GM23338 (cell line): ENCODE measurements at regions not wholly inside any gene's neighbourhood (a gene's known extent, or its start where the extent isn't known, plus 50 kb on each side); places are given as distances from the start of the nearest gene placed in this dataset.

ENCODE experiments used
- ATAC-seq: fragments of 200-7000 bp; cut with Tn5 transposase; 3 replicates; pipeline ENCODE4 v1.9.1; 2020
- DNase-seq: peaks from one replicate; pipeline ENCODE4 v3.0.0-alpha.2; 2015; ENCODE audit warnings: low spot score
- H2AFZ ChIP-seq: fragments of 200-600 bp; sonication (generic); 2 replicates; pipeline ENCODE4 v1.8.0; 2016; ENCODE audit warnings: antibody characterized with exemption, mild to moderate bottlenecking, moderate library complexity
- H3F3A ChIP-seq: fragments of 200-600 bp; sonication (generic); replicated peaks from 2 replicates; pipeline ENCODE4 v1.8.0; 2017; ENCODE audit warnings: antibody characterized with exemption, mixed run types, low read depth
- H3K27ac ChIP-seq: fragments of 200-600 bp; sonication (generic); 2 replicates; pipeline ENCODE4 v1.6.1; 2016; ENCODE audit warnings: low read depth
- H3K27me3 ChIP-seq: fragments of 200-600 bp; sonication (generic); 2 replicates; pipeline ENCODE4 v1.8.0; 2016; ENCODE audit warnings: mild to moderate bottlenecking, mixed run types, moderate library complexity; ENCODE audit not compliant: insufficient read depth
- H3K36me3 ChIP-seq: fragments of 200-600 bp; sonication (generic); 2 replicates; pipeline ENCODE4 v1.8.0; 2016; ENCODE audit warnings: mild to moderate bottlenecking; ENCODE audit not compliant: insufficient read depth
- H3K4me1 ChIP-seq: fragments of 200-600 bp; sonication (generic); 2 replicates; pipeline ENCODE4 v1.8.0; 2016; ENCODE audit warnings: mild to moderate bottlenecking, moderate library complexity; ENCODE audit not compliant: insufficient read depth
- H3K4me2 ChIP-seq: fragments of 200-600 bp; sonication (generic); 2 replicates; pipeline ENCODE4 v1.7.1; 2017; ENCODE audit warnings: mixed run types
- H3K4me3 ChIP-seq: fragments of 200-600 bp; sonication (generic); 2 replicates; pipeline ENCODE4 v1.6.1; 2016; ENCODE audit warnings: mixed run types
- H3K79me2 ChIP-seq: fragments of 200-600 bp; sonication (generic); replicated peaks from 2 replicates; pipeline ENCODE4 v1.8.0; 2017; ENCODE audit warnings: mild to moderate bottlenecking; ENCODE audit not compliant: insufficient read depth
- H3K9me2 ChIP-seq: fragments of 200-600 bp; sonication (generic); 2 replicates; pipeline ENCODE4 v1.8.0; 2017; ENCODE audit not compliant: insufficient read depth
- H4K20me1 ChIP-seq: fragments of 200-600 bp; sonication (generic); replicated peaks from 2 replicates; pipeline ENCODE4 v1.8.0; 2017; ENCODE audit warnings: mild to moderate bottlenecking; ENCODE audit not compliant: insufficient read depth
- H3K27ac Mint-ChIP-seq: 2 replicates; pipeline ENCODE4 v1.8.0; 2020; ENCODE audit warnings: inconsistent platforms, mild to moderate bottlenecking, moderate library complexity, mixed read lengths
- H3K27me3 Mint-ChIP-seq: 3 replicates; pipeline ENCODE4 v1.8.0; 2022; ENCODE audit warnings: low read depth, mild to moderate bottlenecking, moderate library complexity, mixed read lengths, inconsistent platforms; ENCODE audit not compliant: insufficient read depth, poor library complexity
- H3K36me3 Mint-ChIP-seq: 3 replicates; pipeline ENCODE4 v1.8.0; 2021; ENCODE audit warnings: low read depth, mild to moderate bottlenecking, inconsistent platforms, moderate library complexity, mixed read lengths
- H3K4me1 Mint-ChIP-seq: 3 replicates; pipeline ENCODE4 v1.8.0; 2020; ENCODE audit warnings: mild to moderate bottlenecking, inconsistent platforms, mixed read lengths
- H3K4me3 Mint-ChIP-seq: 3 replicates; pipeline ENCODE4 v1.8.0; 2021; ENCODE audit warnings: moderate library complexity, mild to moderate bottlenecking, inconsistent platforms, mixed read lengths
- H3K9me3 Mint-ChIP-seq: 3 replicates; pipeline ENCODE4 v1.8.0; 2020; ENCODE audit warnings: moderate library complexity, mild to moderate bottlenecking, inconsistent platforms, mixed read lengths
- CREB1 ChIP-seq: fragments of 250-450 bp; sonication (Bioruptor Pico); IDR thresholded peaks from 2 replicates; pipeline ENCODE4 v1.5.0; 2020; ENCODE audit warnings: low read depth, mild to moderate bottlenecking, moderate library complexity
- CTCF ChIP-seq, 2 experiments: fragments of 200-600 bp in 1 of 2; sonication (generic) in 1 of 2; conservative IDR thresholded peaks; 2 replicates each; pipeline versions ENCODE4 v1.5.1 to v1.6.1; 2016 to 2017; ENCODE audit warnings: antibody characterized with exemption in 2 of 2, low read depth in 2 of 2, mild to moderate bottlenecking in 2 of 2, moderate library complexity in 1 of 2
- ETS1 ChIP-seq: IDR thresholded peaks from 2 replicates; pipeline ENCODE4 v1.6.1; 2016; ENCODE audit warnings: antibody characterized with exemption
- EZH2 ChIP-seq: fragments of 200-600 bp; sonication (generic); IDR thresholded peaks from one replicate; pipeline ENCODE4 v1.8.0; 2017; ENCODE audit warnings: antibody characterized with exemption, mild to moderate bottlenecking, low read depth; ENCODE audit not compliant: unreplicated experiment
- EZH2phosphoT487 ChIP-seq: fragments of 200-600 bp; sonication (generic); IDR thresholded peaks from one replicate; pipeline ENCODE4 v1.8.1; 2018; ENCODE audit warnings: antibody characterized with exemption; ENCODE audit not compliant: unreplicated experiment
- NANOG ChIP-seq: IDR thresholded peaks from 2 replicates; pipeline ENCODE4 v1.6.1; 2016; ENCODE audit warnings: antibody characterized with exemption, borderline replicate concordance
- POLR2AphosphoS5 ChIP-seq: IDR thresholded peaks from 2 replicates; pipeline ENCODE4 v1.6.1; 2016; ENCODE audit warnings: antibody characterized with exemption, low read depth
- REST ChIP-seq: IDR thresholded peaks from one replicate; pipeline ENCODE4 v1.6.1; 2018; ENCODE audit warnings: antibody characterized with exemption; ENCODE audit not compliant: unreplicated experiment
- STAT1 ChIP-seq: IDR thresholded peaks from one replicate; pipeline ENCODE4 v1.6.1; 2016; ENCODE audit warnings: antibody characterized with exemption; ENCODE audit not compliant: unreplicated experiment
- ZNF114 ChIP-seq: fragments of 250-450 bp; sonication (Bioruptor Pico); IDR thresholded peaks from 2 replicates; pipeline ENCODE4 v1.5.0; 2020; ENCODE audit warnings: mild to moderate bottlenecking, moderate library complexity
- ZNF331 ChIP-seq: fragments of 250-450 bp; sonication (Bioruptor Pico); IDR thresholded peaks from 2 replicates; pipeline ENCODE4 v1.5.0; 2020; ENCODE audit warnings: low read depth, mild to moderate bottlenecking, moderate library complexity

GRCh38 chr2:22798386-22798785 lies 586.6 kb upstream of the KLHL29 start:
- no peaks in the 10 kb centered on the region for H3K36me3 ChIP-seq
- H3K27me3 Mint-ChIP-seq, result peaks cover 5% of the 10 kb centered on the region
- peaks cover 27% of the 10 kb centered on the region for H3K4me1 Mint-ChIP-seq
- H3F3A ChIP-seq, result no peaks in the 10 kb centered on the region
- H3K27ac ChIP-seq, result no peak overlapping the region
- peaks cover 8% of the 10 kb centered on the region; the same call in 2 of the 3 replicates for H3K36me3 Mint-ChIP-seq
- H3K9me2 ChIP-seq, result no peaks in the 10 kb centered on the region
- no peak overlapping the region for H3K4me3 Mint-ChIP-seq
- H3K9me3 Mint-ChIP-seq, result peaks cover 4% of the 10 kb centered on the region; the same call in 1 of the 3 replicates
- peaks cover 30% of the 10 kb centered on the region for H3K4me1 ChIP-seq
- ATAC-seq (no peak), DNase-seq (no peak)
- no peak overlapping the region for H3K4me3 ChIP-seq
- no peak overlapping the region for H2AFZ ChIP-seq
- H3K27ac Mint-ChIP-seq, result no peak overlapping the region
- H3K4me2 ChIP-seq, result no peak overlapping the region
- no peaks in the 10 kb centered on the region for H3K79me2 ChIP-seq
- H4K20me1 ChIP-seq, result no peaks in the 10 kb centered on the region
- no peaks in the 10 kb centered on the region for H3K27me3 ChIP-seq
- TF ChIP-seq POLR2AphosphoS5 (no peak), STAT1 (no peak), REST (no peak), ZNF114 (CRISPR knock-in tag) (no peak), EZH2phosphoT487 (no peak), NANOG (no peak), EZH2 (no peak), CTCF (conservative IDR thresholded peaks at IDR 0.05; ENCODE audit: low read depth in 2 of 2) (no peak), ETS1 (no peak), CREB1 (no peak), ZNF331 (no peak)
